ENCODE measurements at regions not wholly inside any gene's neighbourhood (a gene's known extent, or its start where the extent isn't known, plus 50 kb on each side); places are given as distances from the start of the nearest gene placed in this dataset.

DNA sequence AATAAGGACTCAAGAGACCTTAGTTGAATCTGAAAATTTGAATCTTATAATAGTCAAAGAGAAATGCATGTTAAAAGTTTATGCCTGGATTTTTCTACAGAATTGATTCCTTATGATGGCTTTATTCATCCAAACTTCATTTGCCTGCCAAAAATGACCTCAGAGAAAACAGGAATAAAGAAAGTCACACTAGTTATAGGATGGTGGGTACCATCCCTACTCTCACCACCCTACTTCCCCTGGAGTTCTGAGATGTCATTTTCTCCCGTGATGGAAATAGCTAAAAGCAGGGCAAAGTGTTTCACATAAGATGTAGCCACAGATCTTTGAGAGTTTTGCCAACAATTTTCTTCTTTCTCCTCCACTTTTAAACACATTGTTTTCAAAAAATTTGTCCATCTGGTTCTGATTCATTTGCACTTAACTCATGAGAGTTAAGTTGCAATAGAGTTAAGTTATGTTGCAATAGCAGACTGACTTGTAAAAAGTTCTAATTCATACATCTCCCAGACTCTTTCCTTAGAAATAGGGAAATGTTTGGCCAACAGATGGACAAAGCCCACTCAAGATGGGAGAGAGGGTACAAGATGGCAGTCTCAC lies 384.6 kb downstream of the PLPP3 start:
- TF ChIP-seq CREB1 (IDR thresholded peaks at IDR 0.05; ENCODE audit: low read depth) = no peak
- no peak for TF ChIP-seq YY1 (IDR thresholded peaks at IDR 0.05; ENCODE audit: low read depth)
- TF ChIP-seq REST (IDR thresholded peaks at IDR 0.05; ENCODE audit: low read depth) = no peak
- TF ChIP-seq CEBPB (IDR thresholded peaks at IDR 0.05) = no peak
- TF ChIP-seq, protein P1, sequence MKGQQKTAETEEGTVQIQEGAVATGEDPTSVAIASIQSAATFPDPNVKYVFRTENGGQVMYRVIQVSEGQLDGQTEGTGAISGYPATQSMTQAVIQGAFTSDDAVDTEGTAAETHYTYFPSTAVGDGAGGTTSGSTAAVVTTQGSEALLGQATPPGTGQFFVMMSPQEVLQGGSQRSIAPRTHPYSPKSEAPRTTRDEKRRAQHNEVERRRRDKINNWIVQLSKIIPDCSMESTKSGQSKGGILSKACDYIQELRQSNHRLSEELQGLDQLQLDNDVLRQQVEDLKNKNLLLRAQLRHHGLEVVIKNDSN (IDR thresholded peaks at IDR 0.05) = no peak
- no peak for TF ChIP-seq FOXM1 (IDR thresholded peaks at IDR 0.05; ENCODE audit: borderline replicate concordance, low read depth)
- no peak for TF ChIP-seq NFIC (IDR thresholded peaks at IDR 0.05)
- no peak for TF ChIP-seq TEAD4 (IDR thresholded peaks at IDR 0.05)
- TF ChIP-seq EGR1 (IDR thresholded peaks at IDR 0.05) = no peak
- TF ChIP-seq, protein P2, sequence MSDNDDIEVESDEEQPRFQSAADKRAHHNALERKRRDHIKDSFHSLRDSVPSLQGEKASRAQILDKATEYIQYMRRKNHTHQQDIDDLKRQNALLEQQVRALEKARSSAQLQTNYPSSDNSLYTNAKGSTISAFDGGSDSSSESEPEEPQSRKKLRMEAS (IDR thresholded peaks at IDR 0.05) = no peak
- TF ChIP-seq TCF12 (IDR thresholded peaks at IDR 0.05; ENCODE audit: low read depth) = no peak
- TF ChIP-seq EP300 (IDR thresholded peaks at IDR 0.05; ENCODE audit: borderline replicate concordance) = no peak

DNA sequence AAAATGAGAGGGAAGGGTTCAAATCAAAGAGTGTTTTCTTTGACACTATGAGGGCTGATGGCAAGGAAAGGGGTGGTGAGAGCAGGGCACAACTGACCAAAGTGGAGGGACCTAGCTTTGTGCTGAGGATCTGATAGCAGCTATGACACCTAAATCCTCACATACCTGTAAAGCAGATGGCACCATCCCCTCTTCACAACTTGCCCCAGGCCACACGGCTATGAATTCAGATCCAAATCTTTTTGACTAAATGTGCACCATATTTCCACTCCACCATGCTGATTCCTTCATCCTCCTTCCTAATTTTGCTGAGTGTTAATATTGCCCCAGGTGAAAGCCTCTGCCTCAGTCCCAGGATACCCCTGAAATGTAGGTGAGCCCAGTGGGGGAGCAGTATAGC lies 385.7 kb downstream of the PLPP3 start:
- TF ChIP-seq CEBPB (IDR thresholded peaks at IDR 0.05) (no peak), EGR1 (IDR thresholded peaks at IDR 0.05) (no peak), TEAD4 (IDR thresholded peaks at IDR 0.05) (no peak), TAF1 (IDR thresholded peaks at IDR 0.05; ENCODE audit: low read depth) (no peak), REST (IDR thresholded peaks at IDR 0.05; ENCODE audit: low read depth) (no peak), FOXM1 (IDR thresholded peaks at IDR 0.05; ENCODE audit: borderline replicate concordance, low read depth) (no peak), NFIC (IDR thresholded peaks at IDR 0.05) (no peak), RAD21 (IDR thresholded peaks at IDR 0.05; ENCODE audit: low read depth) (no peak), ZBTB7A (IDR thresholded peaks at IDR 0.05; ENCODE audit: low read depth) (no peak), EP300 (IDR thresholded peaks at IDR 0.05; ENCODE audit: borderline replicate concordance) (no peak), TCF12 (IDR thresholded peaks at IDR 0.05; ENCODE audit: low read depth) (no peak), YY1 (IDR thresholded peaks at IDR 0.05; ENCODE audit: low read depth) (no peak), CREB1 (IDR thresholded peaks at IDR 0.05; ENCODE audit: low read depth) (no peak)
- TF ChIP-seq, protein P1 (IDR thresholded peaks at IDR 0.05) = no peak
- TF ChIP-seq, protein P2 (IDR thresholded peaks at IDR 0.05) = no peak

DNA sequence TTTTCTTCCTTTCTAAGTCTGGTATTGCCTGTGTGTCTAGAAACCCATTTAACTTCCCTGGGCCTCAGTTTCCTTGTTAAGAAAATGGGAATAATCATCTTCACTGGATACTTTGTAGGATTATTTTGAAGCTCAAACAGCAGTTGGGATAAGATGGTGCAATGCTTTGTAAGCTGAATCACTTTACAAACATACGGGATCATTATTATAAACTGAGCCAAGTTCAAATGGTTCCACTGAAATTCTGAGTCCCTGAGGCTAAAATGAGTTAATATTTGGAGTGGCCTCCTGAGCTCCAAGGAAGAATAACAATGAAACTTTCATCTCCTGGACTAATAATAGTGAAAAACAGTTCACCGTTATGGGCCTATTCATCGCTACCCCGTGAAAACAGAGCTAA lies 388.0 kb downstream of the PLPP3 start:
- TF ChIP-seq FOXM1 (IDR thresholded peaks at IDR 0.05; ENCODE audit: borderline replicate concordance, low read depth) (no peak), CREB1 (IDR thresholded peaks at IDR 0.05; ENCODE audit: low read depth) (no peak), ZBTB7A (IDR thresholded peaks at IDR 0.05; ENCODE audit: low read depth) (no peak), YY1 (IDR thresholded peaks at IDR 0.05; ENCODE audit: low read depth) (no peak), CEBPB (IDR thresholded peaks at IDR 0.05) (no peak), REST (IDR thresholded peaks at IDR 0.05; ENCODE audit: low read depth) (no peak), NFIC (IDR thresholded peaks at IDR 0.05) (no peak), TCF12 (IDR thresholded peaks at IDR 0.05; ENCODE audit: low read depth) (no peak)
- TF ChIP-seq, protein P2 (IDR thresholded peaks at IDR 0.05) = no peak
- TF ChIP-seq, protein P1 (IDR thresholded peaks at IDR 0.05) = no peak
